ENCODE measurements at regions not wholly inside any gene's neighbourhood (a gene's known extent, or its start where the extent isn't known, plus 50 kb on each side); places are given as distances from the start of the nearest gene placed in this dataset.
A peak's percentile ranks its signal among the peaks of the same experiment; 100 is the strongest.

DNA sequence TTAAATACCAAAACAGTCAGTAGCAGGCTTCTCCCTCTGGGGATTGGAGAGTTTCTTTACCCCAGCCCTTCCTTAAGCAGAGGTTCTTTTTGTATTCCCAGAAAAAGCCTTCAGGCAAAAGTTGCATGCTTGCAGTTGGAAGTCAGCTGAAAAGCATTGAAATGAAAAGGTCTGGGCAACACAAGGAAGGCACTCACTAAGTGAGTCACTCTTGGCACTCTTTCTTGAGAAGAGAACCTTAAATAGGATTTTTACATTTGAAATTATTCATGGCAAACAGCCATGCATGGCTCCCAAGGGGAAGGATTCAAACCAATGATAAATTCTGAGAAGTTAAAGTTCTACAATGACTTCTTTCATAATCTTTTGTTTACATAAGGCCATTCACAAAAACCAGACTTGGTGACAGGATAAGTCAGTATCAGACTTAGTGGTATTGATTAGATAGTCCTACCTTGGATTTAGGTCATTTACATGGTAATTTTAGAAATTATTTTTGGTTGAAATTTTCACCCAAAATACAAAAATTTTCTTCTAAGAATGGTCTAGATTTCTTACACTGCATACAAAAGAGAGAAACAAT lies 2068.9 kb downstream of the PCDH7 start:
- ATAC-seq (no peak), DNase-seq (ENCODE audit: low spot score in 2 of 2) (no peak)
- Mint-ChIP-seq H3K9me3 (peaks cover 0 to 6% of the 10 kb centered on the region in 2 donors), H3K36me3 (no peaks in the 10 kb centered on the region), H3K27ac (no peak overlapping the region)

GRCh38 chr4:32790803-32791202 lies 2070.6 kb downstream of the PCDH7 start:
- no peaks in the 10 kb centered on the region for H3K36me3 Mint-ChIP-seq
- ATAC-seq: no peak
- peaks cover 0 to 3% of the 10 kb centered on the region in 2 donors for H3K9me3 Mint-ChIP-seq
- no peak for DNase-seq (ENCODE audit: low spot score in 2 of 2)
- H3K27ac Mint-ChIP-seq: no peak overlapping the region

DNA sequence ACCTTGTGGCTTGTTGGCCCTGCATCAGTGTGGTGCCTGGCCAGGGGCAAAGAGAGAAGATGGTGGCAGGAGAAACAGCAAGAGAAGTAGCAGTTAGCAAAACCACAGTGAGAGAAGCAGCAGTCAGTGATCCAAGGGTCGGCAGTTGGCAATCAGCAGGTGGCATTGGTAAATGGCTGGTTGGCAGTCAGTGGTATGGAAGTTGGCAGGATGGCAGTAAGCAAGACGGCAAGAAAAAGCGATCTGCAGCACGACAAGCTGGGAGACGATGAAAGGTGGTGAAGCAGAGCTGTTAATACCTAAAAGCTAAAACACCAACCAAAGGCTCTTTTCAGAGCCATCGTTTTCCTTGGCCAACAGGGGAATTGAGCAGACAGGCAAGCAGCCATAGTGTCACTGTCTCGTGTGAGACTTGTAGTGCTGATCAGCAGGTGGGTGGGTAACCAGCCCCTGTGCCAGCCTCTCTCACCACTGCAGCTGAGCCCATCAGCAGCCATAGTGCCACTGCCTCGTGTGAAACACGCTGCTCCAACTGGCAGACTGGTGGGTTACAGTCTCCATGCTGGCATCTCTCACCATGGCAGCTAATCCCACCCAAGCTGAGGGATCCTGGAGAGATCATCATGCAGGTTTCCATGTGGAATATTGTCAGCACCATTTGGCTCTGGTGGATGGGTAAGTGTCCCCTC lies 2078.4 kb downstream of the PCDH7 start:
- Mint-ChIP-seq H3K9me3 (peaks cover 14 to 20% of the 10 kb centered on the region in 2 donors), H3K36me3 (no peaks in the 10 kb centered on the region), H3K27ac (no peak overlapping the region)
- ATAC-seq (no peak), DNase-seq (ENCODE audit: low spot score in 2 of 2) (no peak)

DNA sequence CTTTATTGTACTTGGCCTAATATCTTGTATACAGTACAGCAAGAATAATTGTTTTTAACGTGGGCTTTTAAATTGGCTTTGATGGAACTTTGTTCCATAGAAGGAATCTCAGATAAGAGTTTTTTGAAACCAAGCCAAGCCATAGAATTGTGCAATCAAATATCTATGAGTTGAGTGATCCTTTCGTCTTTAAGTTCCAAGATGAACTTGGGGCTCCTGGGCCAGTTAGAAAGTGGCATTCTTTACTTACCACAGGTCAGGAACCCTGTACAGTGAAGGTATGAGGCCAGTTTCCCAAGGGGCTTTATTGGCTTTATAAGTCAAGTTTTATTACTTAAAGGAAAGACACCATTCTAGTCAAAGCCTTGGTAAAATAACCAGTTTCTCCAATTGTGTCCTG lies 2104.2 kb downstream of the PCDH7 start:
- Mint-ChIP-seq H3K36me3 (peaks cover 0 to 4% of the 10 kb centered on the region in 2 donors), H3K27ac (no peak overlapping the region), H3K9me3 (peaks cover 15 to 20% of the 10 kb centered on the region in 2 donors)
- DNase-seq (ENCODE audit: low spot score in 2 of 2): no peak
- no peak for ATAC-seq

- Mint-ChIP-seq H3K36me3 (peaks cover 0 to 4% of the 10 kb centered on the region in 2 donors), H3K27ac (no peak overlapping the region), H3K9me3 (peaks cover 9 to 20% of the 10 kb centered on the region in 2 donors)
- no peak for ATAC-seq
- DNase-seq (ENCODE audit: low spot score in 2 of 2): no peak
These were observed 2106.0 kb downstream of the PCDH7 start for GRCh38 chr4:32826169-32826568.

DNA sequence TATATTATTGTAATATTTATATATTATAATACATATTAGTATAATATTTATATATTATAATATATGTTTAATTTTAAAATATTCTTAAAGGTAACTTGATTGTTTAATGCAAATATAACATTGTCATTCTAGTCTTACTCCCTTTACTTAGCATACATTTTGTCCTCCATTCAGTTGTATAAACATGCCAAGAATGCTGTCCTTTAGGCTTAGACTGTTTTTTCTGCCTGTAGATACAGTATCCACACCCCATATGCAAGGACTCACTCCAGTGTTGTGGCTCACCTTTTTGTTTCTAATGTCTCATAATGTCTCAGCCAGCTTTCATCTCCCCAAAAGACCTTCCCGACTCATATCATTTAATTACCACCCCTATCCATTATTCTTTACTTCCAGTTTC lies 2110.0 kb downstream of the PCDH7 start:
- Mint-ChIP-seq H3K36me3 (peaks cover 0 to 4% of the 10 kb centered on the region in 2 donors), H3K27ac (no peak overlapping the region), H3K9me3 (peaks cover 4 to 15% of the 10 kb centered on the region in 2 donors)
- ATAC-seq (peak; percentile 47 to 63), DNase-seq (ENCODE audit: low spot score in 2 of 2) (no peak)

GRCh38 chr4:32831104-32831503 lies 2110.9 kb downstream of the PCDH7 start:
- H3K36me3 Mint-ChIP-seq: peaks cover 0 to 4% of the 10 kb centered on the region in 2 donors
- no peak overlapping the region for H3K27ac Mint-ChIP-seq
- DNase-seq (ENCODE audit: low spot score in 2 of 2) (no peak), ATAC-seq (peak; percentile 63 to 72)
- peaks cover 4 to 15% of the 10 kb centered on the region in 2 donors for H3K9me3 Mint-ChIP-seq

- ATAC-seq (peak; percentile 52 to 74), DNase-seq (ENCODE audit: low spot score in 2 of 2) (no peak)
- H3K36me3 Mint-ChIP-seq: no peaks in the 10 kb centered on the region
- H3K9me3 Mint-ChIP-seq: peaks cover 4 to 12% of the 10 kb centered on the region in 2 donors
- no peak overlapping the region for H3K27ac Mint-ChIP-seq
These were observed 2120.5 kb downstream of the PCDH7 start for GRCh38 chr4:32840461-32841189.

GRCh38 chr4:32841217-32841616 lies 2121.0 kb downstream of the PCDH7 start:
- no peak overlapping the region for H3K27ac Mint-ChIP-seq
- ATAC-seq (peak; percentile 49 to 58), DNase-seq (ENCODE audit: low spot score in 2 of 2) (no peak)
- H3K36me3 Mint-ChIP-seq: no peaks in the 10 kb centered on the region
- H3K9me3 Mint-ChIP-seq: peaks cover 7 to 12% of the 10 kb centered on the region in 2 donors

- DNase-seq (ENCODE audit: low spot score in 2 of 2) (no peak), ATAC-seq (no peak)
- H3K9me3 Mint-ChIP-seq: peaks cover 21 to 26% of the 10 kb centered on the region in 2 donors
- no peaks in the 10 kb centered on the region for H3K36me3 Mint-ChIP-seq
- H3K27ac Mint-ChIP-seq: no peak overlapping the region
These were observed 2127.3 kb downstream of the PCDH7 start for GRCh38 chr4:32847461-32847860.

DNA sequence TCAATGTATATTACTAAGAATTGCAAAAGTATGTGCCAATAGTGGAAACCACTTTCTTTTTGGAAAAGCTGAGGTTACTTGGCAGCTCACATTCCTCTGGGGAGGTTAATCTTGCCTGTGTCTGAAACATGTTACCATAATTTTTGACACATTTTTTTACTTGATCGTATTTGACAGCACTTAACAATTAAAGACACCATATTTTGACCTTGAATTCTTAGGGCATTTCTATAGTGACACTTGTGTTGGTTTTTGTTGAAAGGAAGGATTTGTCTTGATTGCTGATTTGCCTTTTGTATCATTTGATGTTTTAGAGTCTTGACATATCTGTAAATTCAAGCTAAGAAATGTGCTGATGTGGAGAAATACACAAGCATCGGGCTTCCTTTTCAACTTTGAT lies 2135.5 kb downstream of the PCDH7 start:
- DNase-seq (ENCODE audit: low spot score in 2 of 2) (no peak), ATAC-seq (no peak)
- Mint-ChIP-seq H3K27ac (no peak overlapping the region), H3K36me3 (peaks cover 0 to 4% of the 10 kb centered on the region in 2 donors), H3K9me3 (peaks cover 12 to 13% of the 10 kb centered on the region in 2 donors)

- Mint-ChIP-seq H3K9me3 (peaks cover 4 to 8% of the 10 kb centered on the region in 2 donors), H3K36me3 (peaks cover 0 to 4% of the 10 kb centered on the region in 2 donors), H3K27ac (no peak overlapping the region)
- no peak for DNase-seq (ENCODE audit: low spot score in 2 of 2)
- no peak for ATAC-seq
These were observed 2138.2 kb downstream of the PCDH7 start for GRCh38 chr4:32858361-32858760.

DNA sequence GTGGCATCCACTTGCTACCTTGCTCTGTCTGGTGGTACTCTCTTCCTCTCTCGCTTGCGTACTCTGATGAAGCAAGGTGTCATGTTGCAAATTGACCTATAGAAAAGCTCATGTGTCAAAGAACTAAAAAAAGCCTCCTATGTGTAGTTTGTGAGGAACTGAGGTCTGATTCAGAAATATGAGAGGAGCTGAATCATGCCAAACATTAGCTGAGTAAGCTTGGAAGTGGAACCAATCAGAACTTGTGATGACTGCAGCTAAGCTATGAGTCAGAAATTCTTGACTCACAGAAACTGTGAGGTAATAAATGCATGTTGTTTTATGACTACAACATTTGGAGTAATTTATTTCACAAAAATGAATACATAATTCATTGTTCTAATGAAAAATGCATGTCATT lies 2138.8 kb downstream of the PCDH7 start:
- ATAC-seq (peak in 1 of 2 donors; percentile 30), DNase-seq (ENCODE audit: low spot score in 2 of 2) (no peak)
- peaks cover 0 to 4% of the 10 kb centered on the region in 2 donors for H3K36me3 Mint-ChIP-seq
- H3K27ac Mint-ChIP-seq: no peak overlapping the region
- H3K9me3 Mint-ChIP-seq: peaks cover 4 to 8% of the 10 kb centered on the region in 2 donors

DNA sequence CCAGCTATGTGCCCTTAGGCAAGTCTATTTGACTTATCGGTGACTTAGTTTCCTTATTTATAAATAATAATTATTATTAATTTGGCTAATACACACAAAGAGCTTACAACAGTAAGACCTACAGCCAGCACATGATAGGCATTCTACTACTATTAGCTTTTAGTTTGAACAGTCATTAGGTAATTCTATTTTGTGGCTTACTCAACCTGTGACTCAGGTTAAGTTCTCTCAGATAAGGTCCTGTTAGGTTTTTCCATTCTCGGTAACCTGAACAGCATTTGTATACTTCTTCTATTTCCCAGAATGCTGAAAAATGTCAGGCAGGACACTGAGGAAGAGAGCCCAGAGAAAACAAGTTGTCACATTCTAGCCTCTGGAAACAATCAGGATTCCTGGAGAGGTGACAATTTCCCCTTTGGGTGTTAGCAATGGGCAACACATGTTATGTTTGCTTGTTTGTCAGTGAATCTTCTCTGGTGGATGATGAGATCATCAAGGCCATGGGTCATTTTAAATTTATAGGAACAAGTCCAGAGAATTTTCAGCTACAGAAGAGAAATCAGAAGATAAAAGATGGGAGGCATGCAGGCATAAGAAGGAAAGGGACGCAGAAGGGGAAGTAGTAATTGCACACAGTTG lies 2144.7 kb downstream of the PCDH7 start:
- Mint-ChIP-seq H3K36me3 (no peaks in the 10 kb centered on the region), H3K9me3 (peaks cover 0 to 5% of the 10 kb centered on the region in 2 donors), H3K27ac (no peak overlapping the region)
- DNase-seq (ENCODE audit: low spot score in 2 of 2) (no peak), ATAC-seq (no peak)

DNA sequence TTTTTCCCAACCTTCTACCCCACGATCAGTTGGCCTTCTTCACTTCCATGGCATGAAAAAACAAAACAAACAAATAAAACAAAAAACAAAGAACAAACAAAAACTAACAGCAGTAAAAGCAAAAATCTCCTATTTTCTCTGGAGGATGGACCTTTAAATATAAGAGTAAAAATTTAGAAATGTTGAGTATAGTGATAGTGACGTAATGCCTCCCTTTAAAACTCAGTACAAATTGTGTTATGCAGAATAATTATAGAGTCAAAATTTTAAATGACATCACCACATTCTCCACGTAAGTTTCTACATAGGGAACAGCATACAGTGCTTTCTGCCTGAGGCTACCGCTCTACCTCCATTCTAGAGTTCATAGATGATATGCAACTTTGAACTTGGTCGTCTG lies 2156.4 kb downstream of the PCDH7 start:
- ATAC-seq: no peak

GRCh38 chr4:32879913-32880312 lies 2159.7 kb downstream of the PCDH7 start:
- DNase-seq (ENCODE audit: low spot score in 2 of 2): no peak
- Mint-ChIP-seq H3K36me3 (no peaks in the 10 kb centered on the region), H3K27ac (no peak overlapping the region), H3K9me3 (peaks cover 14 to 16% of the 10 kb centered on the region in 2 donors)
- no peak for ATAC-seq

More for the DNA sequence above, 2156.4 kb downstream of the PCDH7 start:
- H3K9me3 Mint-ChIP-seq: peaks cover 16 to 32% of the 10 kb centered on the region in 2 donors
- H3K27ac Mint-ChIP-seq: no peak overlapping the region
- H3K36me3 Mint-ChIP-seq: no peaks in the 10 kb centered on the region
- no peak for DNase-seq (ENCODE audit: low spot score in 2 of 2)

GRCh38 chr4:32884198-32884597 lies 2164.0 kb downstream of the PCDH7 start:
- ATAC-seq (no peak), DNase-seq (ENCODE audit: low spot score in 2 of 2) (no peak)
- H3K27ac Mint-ChIP-seq: no peak overlapping the region
- peaks cover 8 to 13% of the 10 kb centered on the region in 2 donors for H3K9me3 Mint-ChIP-seq
- no peaks in the 10 kb centered on the region for H3K36me3 Mint-ChIP-seq

Measured in activated naive CD4-positive, alpha-beta T cell treated with anti-CD3 and anti-CD28 coated beads, Interleukin-2, amount 50 U/mL, for 72 hours (primary cell).